ENCODE measurements at regions not wholly inside any gene's neighbourhood (a gene's known extent, or its start where the extent isn't known, plus 50 kb on each side); places are given as distances from the start of the nearest gene placed in this dataset.

DNA sequence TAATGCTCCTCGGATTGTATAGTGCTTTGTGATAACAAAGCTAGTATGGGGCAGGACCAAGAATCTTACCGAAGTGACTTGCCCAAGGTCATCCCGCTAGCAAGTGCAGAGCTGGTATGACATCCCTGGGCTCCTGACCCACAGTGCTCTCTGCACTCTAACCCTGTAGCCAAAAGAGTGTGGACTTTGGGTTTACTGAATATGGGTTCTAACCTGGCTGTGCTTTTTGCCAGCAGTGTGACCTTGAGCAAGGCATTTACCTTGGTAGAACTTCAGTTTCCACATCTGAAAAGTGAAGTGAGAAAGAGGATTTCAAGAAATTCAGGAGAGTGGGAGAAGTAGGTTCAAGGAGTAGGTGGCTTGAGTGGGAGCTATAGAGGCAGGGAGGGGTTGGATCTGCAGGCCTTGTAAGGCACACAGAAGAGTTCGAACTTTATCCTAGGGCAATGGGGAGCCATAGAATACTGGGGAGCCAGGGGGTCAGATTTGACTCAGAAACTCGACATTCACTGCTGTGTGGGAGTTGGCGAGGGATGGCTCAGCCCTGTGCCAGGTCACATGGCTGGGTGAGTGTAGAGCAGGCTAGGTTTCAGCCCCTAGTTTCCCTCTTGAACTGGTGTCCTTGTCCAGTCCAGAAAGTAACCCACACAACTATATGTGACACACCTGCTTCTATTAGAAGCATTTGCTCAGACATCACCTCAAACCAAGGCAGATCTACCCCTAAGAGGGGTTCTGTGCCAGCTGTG, 91.9 kb downstream of the RPLP1 start:
- Histone ChIP-seq H3K9me3 (no peaks in the 10 kb centered on the region), H3K27me3 (no peaks in the 10 kb centered on the region), H3K27ac (no peak overlapping the region), H3K4me1 (no peaks in the 10 kb centered on the region), H3K4me3 (no peak overlapping the region), H3K36me3 (no peaks in the 10 kb centered on the region)
- intact Hi-C loops (cut with DNase I), result no loop called here
- TF ChIP-seq POLR2A (IDR thresholded peaks at IDR 0.05) (no peak), POLR2AphosphoS5 (IDR thresholded peaks at IDR 0.05; ENCODE audit: insufficient read depth in 1 of 2, low read depth in 1 of 2) (no peak)
- TF ChIP-seq, protein P1, sequence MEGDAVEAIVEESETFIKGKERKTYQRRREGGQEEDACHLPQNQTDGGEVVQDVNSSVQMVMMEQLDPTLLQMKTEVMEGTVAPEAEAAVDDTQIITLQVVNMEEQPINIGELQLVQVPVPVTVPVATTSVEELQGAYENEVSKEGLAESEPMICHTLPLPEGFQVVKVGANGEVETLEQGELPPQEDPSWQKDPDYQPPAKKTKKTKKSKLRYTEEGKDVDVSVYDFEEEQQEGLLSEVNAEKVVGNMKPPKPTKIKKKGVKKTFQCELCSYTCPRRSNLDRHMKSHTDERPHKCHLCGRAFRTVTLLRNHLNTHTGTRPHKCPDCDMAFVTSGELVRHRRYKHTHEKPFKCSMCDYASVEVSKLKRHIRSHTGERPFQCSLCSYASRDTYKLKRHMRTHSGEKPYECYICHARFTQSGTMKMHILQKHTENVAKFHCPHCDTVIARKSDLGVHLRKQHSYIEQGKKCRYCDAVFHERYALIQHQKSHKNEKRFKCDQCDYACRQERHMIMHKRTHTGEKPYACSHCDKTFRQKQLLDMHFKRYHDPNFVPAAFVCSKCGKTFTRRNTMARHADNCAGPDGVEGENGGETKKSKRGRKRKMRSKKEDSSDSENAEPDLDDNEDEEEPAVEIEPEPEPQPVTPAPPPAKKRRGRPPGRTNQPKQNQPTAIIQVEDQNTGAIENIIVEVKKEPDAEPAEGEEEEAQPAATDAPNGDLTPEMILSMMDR (IDR thresholded peaks at IDR 0.05), result no peak
- no peak for DNase-seq (ENCODE audit: extremely low spot score in 2 of 2)

DNA sequence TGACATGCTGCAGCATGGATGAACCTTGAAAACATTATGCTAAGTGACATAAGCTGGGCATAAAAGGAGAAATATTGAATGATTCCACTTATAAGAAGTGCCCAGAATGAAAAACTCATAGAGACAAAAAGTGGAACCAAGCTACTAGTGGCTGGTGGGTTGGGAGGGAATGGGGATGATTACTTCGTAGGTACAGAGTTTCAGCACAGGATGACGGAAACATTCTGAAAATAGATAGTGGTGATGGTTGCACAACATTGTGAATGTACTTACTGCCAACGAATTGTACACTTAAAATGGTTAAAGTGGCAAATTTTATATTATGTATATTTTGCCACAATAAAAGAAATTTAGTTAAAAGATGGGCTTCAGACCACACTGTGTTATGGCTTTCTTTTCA, 93.6 kb downstream of the RPLP1 start:
- Histone ChIP-seq H3K36me3 (no peaks in the 10 kb centered on the region), H3K9me3 (no peaks in the 10 kb centered on the region), H3K27me3 (no peaks in the 10 kb centered on the region), H3K4me1 (no peaks in the 10 kb centered on the region), H3K4me3 (no peak overlapping the region), H3K27ac (no peak overlapping the region)
- TF ChIP-seq, protein P1 (IDR thresholded peaks at IDR 0.05), result no peak
- TF ChIP-seq POLR2A (IDR thresholded peaks at IDR 0.05), result no peak
- no peak for TF ChIP-seq POLR2AphosphoS5 (IDR thresholded peaks at IDR 0.05; ENCODE audit: insufficient read depth in 1 of 2, low read depth in 1 of 2)
- intact Hi-C loops (cut with DNase I), result no loop called here
- DNase-seq (ENCODE audit: extremely low spot score in 2 of 2), result no peak

DNA sequence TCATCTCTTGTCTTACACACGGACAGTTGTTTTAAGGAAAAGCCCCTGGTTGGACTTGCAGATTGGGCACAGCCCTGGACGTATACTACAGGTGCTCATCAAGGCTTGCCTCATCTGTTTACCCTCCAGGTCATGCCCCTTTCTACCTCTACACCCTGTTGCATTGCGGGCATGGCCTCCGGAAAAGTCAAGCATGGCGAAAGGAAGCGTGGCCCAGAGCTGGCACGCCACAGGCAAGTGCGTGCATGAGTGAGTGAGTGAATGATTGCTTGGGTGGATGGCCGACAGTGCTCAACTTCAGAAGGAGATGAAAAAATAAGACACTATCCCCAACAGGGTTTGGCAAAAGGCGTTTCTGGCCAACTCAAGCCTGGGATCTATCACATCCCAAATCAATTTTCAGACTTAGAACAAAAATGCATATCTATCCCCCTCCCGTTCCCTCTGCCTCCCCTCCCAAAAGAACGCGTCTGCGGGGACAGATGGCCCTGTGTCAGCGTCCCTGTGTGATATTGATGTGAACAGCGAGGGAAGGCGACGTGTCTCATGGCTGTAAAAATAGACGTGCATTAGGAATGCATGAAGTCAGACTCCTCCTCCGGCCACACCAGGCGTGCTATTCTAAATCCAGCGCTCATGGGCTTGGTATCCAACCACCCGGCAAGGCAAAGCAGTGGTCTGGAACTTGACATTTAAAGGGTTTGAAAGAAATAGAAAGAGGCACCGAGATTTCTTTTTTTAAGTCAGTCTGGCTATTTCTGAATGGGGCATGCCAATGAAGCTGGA, 96.0 kb downstream of the RPLP1 start:
- TF ChIP-seq, protein P1 (IDR thresholded peaks at IDR 0.05), result no peak
- TF ChIP-seq POLR2A (IDR thresholded peaks at IDR 0.05) (no peak), POLR2AphosphoS5 (IDR thresholded peaks at IDR 0.05; ENCODE audit: insufficient read depth in 1 of 2, low read depth in 1 of 2) (no peak)

DNA sequence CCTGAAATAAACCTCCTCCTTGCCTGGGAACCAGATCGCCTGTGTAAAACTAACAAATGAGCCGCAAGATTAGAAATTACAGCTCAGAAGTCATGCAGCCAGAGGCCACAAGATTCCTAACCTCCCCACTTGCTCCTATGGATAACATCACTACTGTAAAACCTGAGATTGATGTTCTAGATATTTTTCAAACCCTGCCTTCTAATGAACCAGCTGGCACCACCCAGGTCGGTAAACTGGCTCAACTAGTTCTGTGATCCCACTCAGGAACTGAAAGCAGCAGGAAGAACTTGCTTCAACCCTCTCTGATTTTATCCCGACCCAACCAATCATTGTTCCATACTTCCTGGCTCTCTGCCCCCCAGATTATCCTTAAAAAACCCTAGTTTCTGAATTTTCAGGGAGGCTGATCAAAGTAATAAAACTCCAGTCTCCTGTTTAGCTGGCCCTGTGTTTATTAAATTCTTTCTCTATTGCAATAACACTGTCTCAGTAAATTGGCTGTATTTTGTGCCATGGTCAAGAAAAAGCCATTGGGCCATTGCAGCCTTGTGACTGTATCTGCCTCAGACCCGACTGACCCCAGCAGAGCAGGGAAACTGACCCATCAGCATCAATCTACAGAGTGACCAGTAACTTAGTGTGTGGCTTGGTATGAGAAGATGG, 98.9 kb downstream of the RPLP1 start:
- H3K27me3 ChIP-seq, result no peaks in the 10 kb centered on the region
- H3K27ac ChIP-seq, result no peak overlapping the region
- TF ChIP-seq POLR2AphosphoS5 (IDR thresholded peaks at IDR 0.05; ENCODE audit: insufficient read depth in 1 of 2, low read depth in 1 of 2) (no peak), POLR2A (IDR thresholded peaks at IDR 0.05) (no peak)
- TF ChIP-seq, protein P1 (IDR thresholded peaks at IDR 0.05), result no peak
- DNase-seq (ENCODE audit: extremely low spot score in 2 of 2), result no peak
- no peaks in the 10 kb centered on the region for H3K4me1 ChIP-seq
- H3K9me3 ChIP-seq, result peaks cover 9% of the 10 kb centered on the region
- H3K36me3 ChIP-seq, result no peaks in the 10 kb centered on the region
- H3K4me3 ChIP-seq, result no peak overlapping the region
- intact Hi-C loops (cut with DNase I), result no loop called here

More for the DNA sequence above, 96.0 kb downstream of the RPLP1 start:
- intact Hi-C loops (cut with DNase I), result no loop called here
- Histone ChIP-seq H3K36me3 (no peaks in the 10 kb centered on the region), H3K9me3 (peaks cover 9% of the 10 kb centered on the region), H3K27ac (no peak overlapping the region), H3K4me1 (no peaks in the 10 kb centered on the region), H3K27me3 (no peaks in the 10 kb centered on the region), H3K4me3 (no peak overlapping the region)
- DNase-seq (ENCODE audit: extremely low spot score in 2 of 2), result no peak

Measured in vagina (tissue), 2 donors.